Lower lobe of right lung (tissue), 2 donors: ENCODE measurements at regions not wholly inside any gene's neighbourhood (a gene's known extent, or its start where the extent isn't known, plus 50 kb on each side); places are given as distances from the start of the nearest gene placed in this dataset.

Experiments used
- ATAC-seq, 2 donors: fragments of 200-7000 bp; cut with Tn5 transposase; one replicate each; pipeline ENCODE4 v1.9.1; 2020 to 2022; ENCODE audit warnings: mild to moderate bottlenecking in 2 of 2, moderate library complexity in 2 of 2
- DNase-seq: peaks from one replicate; pipeline ENCODE4 v3.0.0-alpha.2; 2020
- H3K27ac ChIP-seq: fragments of 200-600 bp; one replicate; pipeline ENCODE4 v1.8.0; 2022
- H3K27me3 ChIP-seq: fragments of 200-600 bp; one replicate; pipeline ENCODE4 v1.8.0; 2022; ENCODE audit warnings: low read depth
- H3K36me3 ChIP-seq: fragments of 200-600 bp; one replicate; pipeline ENCODE4 v1.8.0; 2022; ENCODE audit warnings: mild to moderate bottlenecking
- H3K4me1 ChIP-seq: fragments of 200-600 bp; one replicate; pipeline ENCODE4 v1.8.0; 2022
- H3K4me3 ChIP-seq: fragments of 200-600 bp; one replicate; pipeline ENCODE4 v1.8.0; 2022; ENCODE audit warnings: mild to moderate bottlenecking
- H3K9me3 ChIP-seq: fragments of 200-600 bp; one replicate; pipeline ENCODE4 v1.8.0; 2022
- intact Hi-C: fragments of 100-400 bp; cut with DNase I; formaldehyde crosslinking; loops from one replicate; pipeline ENCODE4 v1.11.0; 2022
- TF ChIP-seq, protein P1 (sequence below): fragments of 200-600 bp; IDR thresholded peaks from one replicate; pipeline ENCODE4 v1.8.0; 2022; ENCODE audit warnings: antibody characterized with exemption, mild to moderate bottlenecking
- donor health status: DM: no; HTN: yes; CAD: no; lungs with severe emphysema.

DNA sequence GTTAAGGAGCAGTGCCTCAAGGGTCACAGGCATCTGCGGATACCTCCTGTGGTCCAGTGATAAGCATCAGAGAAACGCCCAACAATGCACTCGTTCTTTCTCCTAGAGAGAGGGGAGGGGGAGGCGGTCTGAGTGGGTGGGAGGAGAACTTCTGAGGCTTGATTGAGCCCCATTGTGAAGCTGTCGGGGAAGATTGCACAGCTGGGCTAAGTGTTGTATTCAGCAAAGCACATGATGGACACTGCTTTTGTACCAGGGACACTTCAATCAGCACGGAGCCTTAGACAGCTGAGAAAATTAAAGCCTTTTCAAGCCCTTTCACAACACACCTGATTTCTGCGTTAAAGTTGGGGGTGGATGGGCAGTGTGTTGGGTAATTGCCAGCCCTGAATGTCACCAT lies 230.3 kb upstream of the GHITM start:
- DNase-seq (no peak), ATAC-seq (no peak)
- Histone ChIP-seq H3K9me3 (no peaks in the 10 kb centered on the region), H3K4me3 (no peak overlapping the region), H3K27me3 (no peaks in the 10 kb centered on the region), H3K27ac (no peak overlapping the region), H3K4me1 (no peaks in the 10 kb centered on the region), H3K36me3 (no peaks in the 10 kb centered on the region)
- intact Hi-C loops = no loop called here
- TF ChIP-seq, protein P1, sequence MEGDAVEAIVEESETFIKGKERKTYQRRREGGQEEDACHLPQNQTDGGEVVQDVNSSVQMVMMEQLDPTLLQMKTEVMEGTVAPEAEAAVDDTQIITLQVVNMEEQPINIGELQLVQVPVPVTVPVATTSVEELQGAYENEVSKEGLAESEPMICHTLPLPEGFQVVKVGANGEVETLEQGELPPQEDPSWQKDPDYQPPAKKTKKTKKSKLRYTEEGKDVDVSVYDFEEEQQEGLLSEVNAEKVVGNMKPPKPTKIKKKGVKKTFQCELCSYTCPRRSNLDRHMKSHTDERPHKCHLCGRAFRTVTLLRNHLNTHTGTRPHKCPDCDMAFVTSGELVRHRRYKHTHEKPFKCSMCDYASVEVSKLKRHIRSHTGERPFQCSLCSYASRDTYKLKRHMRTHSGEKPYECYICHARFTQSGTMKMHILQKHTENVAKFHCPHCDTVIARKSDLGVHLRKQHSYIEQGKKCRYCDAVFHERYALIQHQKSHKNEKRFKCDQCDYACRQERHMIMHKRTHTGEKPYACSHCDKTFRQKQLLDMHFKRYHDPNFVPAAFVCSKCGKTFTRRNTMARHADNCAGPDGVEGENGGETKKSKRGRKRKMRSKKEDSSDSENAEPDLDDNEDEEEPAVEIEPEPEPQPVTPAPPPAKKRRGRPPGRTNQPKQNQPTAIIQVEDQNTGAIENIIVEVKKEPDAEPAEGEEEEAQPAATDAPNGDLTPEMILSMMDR = no peak

GRCh38 chr10:83915801-83916200 lies 223.5 kb upstream of the GHITM start:
- Histone ChIP-seq H3K4me3 (no peak overlapping the region), H3K36me3 (no peaks in the 10 kb centered on the region), H3K27ac (no peak overlapping the region), H3K9me3 (no peaks in the 10 kb centered on the region), H3K4me1 (peaks cover 5% of the 10 kb centered on the region), H3K27me3 (no peaks in the 10 kb centered on the region)
- no peak for ATAC-seq
- TF ChIP-seq, protein P1 = no peak
- intact Hi-C loops = no loop called here
- DNase-seq = no peak

DNA sequence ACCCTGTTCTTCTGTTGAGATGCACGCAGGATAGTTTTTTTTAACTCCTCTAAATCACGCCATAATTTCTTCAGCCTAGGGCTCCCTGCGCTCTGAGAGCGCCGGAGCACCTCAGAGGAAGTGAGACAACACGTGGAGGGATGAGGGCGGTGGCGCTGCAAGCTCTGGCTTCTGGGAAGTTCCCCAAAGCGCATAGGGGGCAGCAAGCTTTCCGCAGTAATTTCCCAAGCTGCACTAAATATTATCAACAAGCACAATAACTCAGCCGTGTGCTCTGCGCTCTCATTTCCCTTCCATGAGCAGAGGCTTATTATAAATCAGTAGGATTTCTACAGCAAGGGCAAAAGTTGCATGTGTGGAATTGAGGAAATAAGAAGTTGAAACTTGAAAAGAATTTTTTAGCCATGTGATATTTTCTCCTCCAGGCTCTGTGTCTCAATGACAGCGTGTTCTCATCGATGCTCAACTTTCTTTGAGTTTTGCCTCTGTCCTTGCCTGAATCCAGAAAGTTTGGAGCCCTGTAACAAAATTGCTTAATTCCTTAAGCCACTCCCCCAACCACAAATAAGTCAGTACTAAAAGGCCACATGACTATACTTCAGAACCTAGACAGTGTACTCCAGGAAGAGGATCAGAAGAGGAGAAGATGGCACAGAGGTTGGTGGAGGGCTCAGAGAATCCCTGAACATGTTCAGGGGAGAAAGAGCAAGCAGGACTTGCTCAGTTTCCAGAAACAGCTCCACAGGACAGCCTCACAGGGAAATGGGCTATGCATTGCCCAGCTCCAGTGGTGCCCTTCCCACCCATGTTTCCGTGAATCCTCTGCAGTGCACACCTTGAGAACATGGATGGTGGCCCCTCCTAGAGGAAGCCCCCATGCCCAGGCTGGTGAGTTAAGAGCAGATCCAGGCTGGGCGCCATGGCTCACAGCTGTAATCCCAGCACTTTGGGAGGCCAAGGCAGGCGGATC lies 221.5 kb upstream of the GHITM start:
- Histone ChIP-seq H3K4me3 (no peak overlapping the region), H3K36me3 (no peaks in the 10 kb centered on the region), H3K4me1 (peaks cover 5% of the 10 kb centered on the region), H3K9me3 (no peaks in the 10 kb centered on the region), H3K27ac (no peak overlapping the region), H3K27me3 (no peaks in the 10 kb centered on the region)
- TF ChIP-seq, protein P1 = peak; percentile 38
- intact Hi-C loops = no loop called here
- DNase-seq (no peak), ATAC-seq (peak in 1 of 2 donors; percentile 68)

GRCh38 chr10:83919187-83919586 lies 220.1 kb upstream of the GHITM start:
- intact Hi-C loops = no loop called here
- Histone ChIP-seq H3K4me3 (no peak overlapping the region), H3K9me3 (no peaks in the 10 kb centered on the region), H3K36me3 (no peaks in the 10 kb centered on the region), H3K27ac (no peak overlapping the region), H3K4me1 (peaks cover 5% of the 10 kb centered on the region), H3K27me3 (no peaks in the 10 kb centered on the region)
- ATAC-seq = no peak
- DNase-seq = no peak
- TF ChIP-seq, protein P1 = no peak

GRCh38 chr10:83921984-83922860 lies 217.1 kb upstream of the GHITM start:
- Histone ChIP-seq H3K36me3 (no peaks in the 10 kb centered on the region), H3K4me1 (peaks cover 5% of the 10 kb centered on the region), H3K27me3 (no peaks in the 10 kb centered on the region), H3K9me3 (no peaks in the 10 kb centered on the region), H3K27ac (no peak overlapping the region), H3K4me3 (no peak overlapping the region)
- DNase-seq (no peak), ATAC-seq (no peak)
- intact Hi-C loops = no loop called here
- TF ChIP-seq, protein P1 = no peak
